NCI-H146 treated with DMSO at 0.1 percent for 48 hours (cell line): ENCODE measurements at regions not wholly inside any gene's neighbourhood (a gene's known extent, or its start where the extent isn't known, plus 50 kb on each side); places are given as distances from the start of the nearest gene placed in this dataset.
"Not testable (repeated sequence)": the region's sequence is repeated elsewhere in the genome, so short reads cannot be mapped to it uniquely, and the experiment has no call there.

Source experiments
- DNase-seq: peaks from one replicate; lab custom pipeline; 2025; ENCODE audit not compliant: unreplicated experiment; lab: John Stamatoyannopoulos, UW

- DNase-seq: no peak
Observed at GRCh38 chr6:9139746-9140145, 704.4 kb upstream of the SLC35B3 start.

- no peak for DNase-seq
Observed at GRCh38 chr6:9138936-9139335, 703.6 kb upstream of the SLC35B3 start.

GRCh38 chr6:9136141-9136822, 700.9 kb upstream of the SLC35B3 start:
- no peak for DNase-seq

GRCh38 chr6:9131616-9132015, 696.3 kb upstream of the SLC35B3 start:
- peak; percentile 45 for DNase-seq

GRCh38 chr6:9131201-9131600, 695.9 kb upstream of the SLC35B3 start:
- DNase-seq: no peak

GRCh38 chr6:9128970-9129369, 693.6 kb upstream of the SLC35B3 start:
- no peak for DNase-seq

GRCh38 chr6:9126878-9127560, 691.7 kb upstream of the SLC35B3 start:
- no peak for DNase-seq

GRCh38 chr6:9126034-9126433, 690.7 kb upstream of the SLC35B3 start:
- DNase-seq: not testable (repeated sequence)

- DNase-seq: no peak
Observed at GRCh38 chr6:9121549-9121948, 686.2 kb upstream of the SLC35B3 start.

GRCh38 chr6:9116026-9116425, 680.7 kb upstream of the SLC35B3 start:
- DNase-seq: no peak

GRCh38 chr6:9112544-9112943, 677.2 kb upstream of the SLC35B3 start:
- DNase-seq: no peak

GRCh38 chr6:9103876-9104521, 668.7 kb upstream of the SLC35B3 start:
- DNase-seq: no peak

- no peak for DNase-seq
Observed at GRCh38 chr6:9101920-9102319, 666.6 kb upstream of the SLC35B3 start.

GRCh38 chr6:9100869-9101580, 665.7 kb upstream of the SLC35B3 start:
- DNase-seq: no peak

GRCh38 chr6:9095729-9096128, 660.4 kb upstream of the SLC35B3 start:
- peak; percentile 98 for DNase-seq

GRCh38 chr6:9095137-9095536, 659.8 kb upstream of the SLC35B3 start:
- DNase-seq: no peak

GRCh38 chr6:9089724-9090123, 654.4 kb upstream of the SLC35B3 start:
- no peak for DNase-seq

GRCh38 chr6:9087470-9087869, 652.1 kb upstream of the SLC35B3 start:
- DNase-seq: peak; percentile 36

- no peak for DNase-seq
Observed at GRCh38 chr6:9086331-9086730, 651.0 kb upstream of the SLC35B3 start.

GRCh38 chr6:9085709-9086070, 650.3 kb upstream of the SLC35B3 start:
- DNase-seq: no peak

- DNase-seq: peak; percentile 2
Observed at GRCh38 chr6:9085054-9085708, 649.8 kb upstream of the SLC35B3 start.
